ENCODE measurements at regions not wholly inside any gene's neighbourhood (a gene's known extent, or its start where the extent isn't known, plus 50 kb on each side); places are given as distances from the start of the nearest gene placed in this dataset.
"Not testable (repeated sequence)": the region's sequence is repeated elsewhere in the genome, so short reads cannot be mapped to it uniquely, and the experiment has no call there.

DNA sequence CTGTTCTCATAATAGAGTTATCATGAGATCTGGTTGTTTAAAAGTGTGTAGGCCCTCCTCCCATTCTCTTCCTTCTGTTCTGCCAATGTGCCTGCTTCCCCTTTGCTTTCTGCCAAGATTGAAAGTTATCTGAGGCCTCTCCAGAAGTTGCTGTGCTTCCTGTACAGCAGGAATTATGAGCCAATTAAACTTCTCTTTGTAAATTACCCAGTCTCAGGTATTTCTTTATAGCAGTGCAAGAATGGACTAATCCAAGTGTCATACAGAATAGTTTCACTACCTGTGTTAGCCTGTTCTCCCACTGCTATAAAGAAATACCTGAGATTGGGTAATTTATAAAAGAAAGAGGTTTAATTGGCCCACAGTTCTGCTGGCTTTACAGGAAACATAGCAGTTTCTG lies 100.0 kb downstream of the CD24 start:
- H3K36me3 Mint-ChIP-seq, result peaks cover 0 to 5% of the 10 kb centered on the region in 2 donors
- H3K9me3 Mint-ChIP-seq, result peaks cover 8 to 10% of the 10 kb centered on the region in 2 donors
- DNase-seq (no peak), ATAC-seq (replicated peaks) (no peak)
- no peaks in the 10 kb centered on the region for H3K4me1 Mint-ChIP-seq
- no peaks in the 10 kb centered on the region for H3K27me3 Mint-ChIP-seq
- H3K27ac Mint-ChIP-seq, result no peak overlapping the region
- no peak overlapping the region for H3K4me3 Mint-ChIP-seq

- Mint-ChIP-seq H3K9me3 (peaks cover 14 to 16% of the 10 kb centered on the region in 2 donors), H3K4me1 (no peaks in the 10 kb centered on the region), H3K27ac (no peak overlapping the region), H3K27me3 (no peaks in the 10 kb centered on the region), H3K36me3 (peaks cover 0 to 4% of the 10 kb centered on the region in 2 donors), H3K4me3 (no peak overlapping the region)
- DNase-seq (no peak), ATAC-seq (replicated peaks) (no peak)
These were observed 102.5 kb downstream of the CD24 start for GRCh38 chr6:106872049-106872448.

DNA sequence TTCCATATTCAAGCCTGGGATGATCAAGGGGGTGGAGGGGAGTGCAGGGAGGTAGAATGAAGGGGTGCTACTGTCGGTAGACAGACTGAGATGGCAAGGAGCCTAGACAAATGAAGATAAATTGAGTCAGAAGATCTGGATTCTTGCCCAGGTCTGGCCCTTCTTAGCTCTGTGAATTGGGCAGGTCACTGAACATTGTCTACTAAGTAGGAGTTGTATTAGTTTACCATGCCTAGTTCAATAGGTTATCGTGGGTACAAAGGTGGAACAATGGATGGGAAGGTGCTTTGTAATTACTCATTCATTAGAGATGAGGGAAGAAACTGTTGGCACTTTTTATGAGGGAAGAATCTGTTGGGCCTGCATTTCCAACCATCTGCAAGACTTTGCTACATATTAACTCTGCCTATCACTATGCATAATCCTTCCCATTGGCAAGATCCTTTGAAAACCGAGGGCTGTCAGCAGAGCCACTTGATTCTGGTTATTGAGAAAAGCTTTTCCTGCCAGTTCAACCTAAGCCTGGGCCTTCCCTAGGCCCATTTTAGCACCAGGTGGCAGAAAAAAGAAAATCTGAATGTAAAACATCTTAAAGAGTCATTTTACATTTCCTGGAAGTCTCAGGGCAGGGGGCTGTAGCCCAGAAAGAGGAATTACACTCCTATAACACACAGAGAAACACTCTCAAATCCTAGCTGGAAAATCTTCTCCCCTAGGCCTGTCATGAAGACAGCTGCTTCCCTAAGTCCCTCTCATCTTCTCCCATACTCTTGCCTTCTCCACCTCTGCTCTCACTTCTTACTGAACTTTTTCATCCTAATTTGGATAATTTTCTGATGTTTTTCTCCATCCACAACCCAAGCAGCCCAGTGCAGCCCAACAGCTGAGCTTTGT lies 103.5 kb downstream of the CD24 start:
- Mint-ChIP-seq H3K4me1 (no peaks in the 10 kb centered on the region), H3K27me3 (no peaks in the 10 kb centered on the region), H3K9me3 (peaks cover 9 to 12% of the 10 kb centered on the region in 2 donors), H3K36me3 (no peaks in the 10 kb centered on the region), H3K4me3 (no peak overlapping the region), H3K27ac (no peak overlapping the region)
- no peak for ATAC-seq (replicated peaks)
- DNase-seq, result no peak

DNA sequence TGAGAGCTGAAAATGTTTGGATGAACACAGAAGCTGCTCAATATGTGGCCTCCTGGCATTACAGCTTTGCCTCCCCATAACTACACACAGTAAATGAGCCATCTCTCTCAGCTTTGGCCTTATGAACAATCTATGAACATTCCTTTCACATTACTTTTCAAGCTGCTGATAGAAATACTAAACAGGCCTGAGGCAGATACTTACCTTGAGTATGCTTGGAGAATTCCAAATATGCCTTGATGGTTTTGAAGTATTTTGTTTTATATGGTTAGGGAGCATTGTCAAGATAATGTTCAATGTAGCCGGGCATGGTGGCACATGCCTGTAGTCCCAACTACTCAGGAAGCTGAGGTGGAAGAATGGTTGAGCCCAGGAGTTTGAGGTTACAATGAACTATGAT lies 104.5 kb downstream of the CD24 start:
- no peak for ATAC-seq (replicated peaks)

GRCh38 chr6:106869203-106869602 lies 105.3 kb downstream of the CD24 start:
- DNase-seq (no peak), ATAC-seq (replicated peaks) (no peak)
- no peaks in the 10 kb centered on the region for H3K27me3 Mint-ChIP-seq
- H3K4me3 Mint-ChIP-seq, result no peak overlapping the region
- no peaks in the 10 kb centered on the region for H3K4me1 Mint-ChIP-seq
- peaks cover 9% of the 10 kb centered on the region in 2 donors for H3K9me3 Mint-ChIP-seq
- H3K27ac Mint-ChIP-seq, result no peak overlapping the region
- no peaks in the 10 kb centered on the region for H3K36me3 Mint-ChIP-seq

More for the DNA sequence above, 104.5 kb downstream of the CD24 start:
- H3K4me1 Mint-ChIP-seq, result no peaks in the 10 kb centered on the region
- H3K36me3 Mint-ChIP-seq, result no peaks in the 10 kb centered on the region
- no peak overlapping the region for H3K27ac Mint-ChIP-seq
- no peak overlapping the region for H3K4me3 Mint-ChIP-seq
- H3K9me3 Mint-ChIP-seq, result peaks cover 9% of the 10 kb centered on the region in 2 donors
- DNase-seq, result no peak
- H3K27me3 Mint-ChIP-seq, result no peaks in the 10 kb centered on the region

GRCh38 chr6:106866875-106867658 lies 107.5 kb downstream of the CD24 start:
- no peaks in the 10 kb centered on the region for H3K27me3 Mint-ChIP-seq

GRCh38 chr6:106862858-106863257 lies 111.7 kb downstream of the CD24 start:
- Mint-ChIP-seq H3K4me1 (peaks cover 0 to 1% of the 10 kb centered on the region in 2 donors), H3K4me3 (no peak overlapping the region), H3K27ac (no peak overlapping the region), H3K27me3 (no peaks in the 10 kb centered on the region), H3K9me3 (peaks cover 11 to 16% of the 10 kb centered on the region in 2 donors), H3K36me3 (peaks cover 6 to 7% of the 10 kb centered on the region in 2 donors)
- no peak for ATAC-seq (replicated peaks)
- DNase-seq, result no peak

More at GRCh38 chr6:106866875-106867658, 107.5 kb downstream of the CD24 start:
- no peaks in the 10 kb centered on the region for H3K4me1 Mint-ChIP-seq
- no peak overlapping the region for H3K27ac Mint-ChIP-seq
- ATAC-seq (replicated peaks) (no peak), DNase-seq (no peak)
- H3K9me3 Mint-ChIP-seq, result peaks cover 12 to 14% of the 10 kb centered on the region in 2 donors
- peaks cover 3 to 7% of the 10 kb centered on the region in 2 donors for H3K36me3 Mint-ChIP-seq
- no peak overlapping the region for H3K4me3 Mint-ChIP-seq

GRCh38 chr6:106860940-106861339 lies 113.6 kb downstream of the CD24 start:
- Mint-ChIP-seq H3K9me3 (peaks cover 10 to 16% of the 10 kb centered on the region in 2 donors), H3K27ac (no peak overlapping the region), H3K4me3 (no peak overlapping the region), H3K36me3 (peaks cover 6 to 7% of the 10 kb centered on the region in 2 donors), H3K4me1 (peaks cover 0 to 8% of the 10 kb centered on the region in 2 donors), H3K27me3 (no peaks in the 10 kb centered on the region)
- no peak for ATAC-seq (replicated peaks)
- no peak for DNase-seq

- Mint-ChIP-seq H3K9me3 (peaks cover 11 to 16% of the 10 kb centered on the region in 2 donors), H3K27me3 (no peaks in the 10 kb centered on the region), H3K4me1 (peaks cover 0 to 8% of the 10 kb centered on the region in 2 donors), H3K4me3 (no peak overlapping the region), H3K36me3 (peaks cover 6 to 7% of the 10 kb centered on the region in 2 donors), H3K27ac (no peak overlapping the region)
- DNase-seq, result no peak
- no peak for ATAC-seq (replicated peaks)
These were observed 115.9 kb downstream of the CD24 start for GRCh38 chr6:106858653-106859092.

GRCh38 chr6:106857771-106858652 lies 116.5 kb downstream of the CD24 start:
- DNase-seq, result no peak
- no peak overlapping the region for H3K27ac Mint-ChIP-seq
- peaks cover 11 to 16% of the 10 kb centered on the region in 2 donors for H3K9me3 Mint-ChIP-seq
- no peak overlapping the region for H3K4me3 Mint-ChIP-seq
- ATAC-seq (replicated peaks), result no peak
- peaks cover 6 to 7% of the 10 kb centered on the region in 2 donors for H3K36me3 Mint-ChIP-seq
- no peaks in the 10 kb centered on the region for H3K27me3 Mint-ChIP-seq
- peaks cover 0 to 8% of the 10 kb centered on the region in 2 donors for H3K4me1 Mint-ChIP-seq

- not testable (repeated sequence) for H3K27ac Mint-ChIP-seq; DNase-seq; H3K36me3 Mint-ChIP-seq; H3K4me1 Mint-ChIP-seq; ATAC-seq (replicated peaks); H3K4me3 Mint-ChIP-seq; H3K27me3 Mint-ChIP-seq
- H3K9me3 Mint-ChIP-seq, result peaks cover 13 to 15% of the 10 kb centered on the region in 2 donors
These were observed 117.2 kb downstream of the CD24 start for GRCh38 chr6:106857310-106857709.

- ATAC-seq (replicated peaks) (no peak), DNase-seq (no peak)
- H3K36me3 Mint-ChIP-seq, result peaks cover 4 to 5% of the 10 kb centered on the region in 2 donors
- no peaks in the 10 kb centered on the region for H3K27me3 Mint-ChIP-seq
- H3K4me1 Mint-ChIP-seq, result peaks cover 0 to 8% of the 10 kb centered on the region in 2 donors
- no peak overlapping the region for H3K27ac Mint-ChIP-seq
- peaks cover 13 to 15% of the 10 kb centered on the region in 2 donors for H3K9me3 Mint-ChIP-seq
- H3K4me3 Mint-ChIP-seq, result no peak overlapping the region
These were observed 118.2 kb downstream of the CD24 start for GRCh38 chr6:106856227-106856874.

GRCh38 chr6:106855117-106855516 lies 119.4 kb downstream of the CD24 start:
- ATAC-seq (replicated peaks) (no peak), DNase-seq (no peak)
- H3K4me1 Mint-ChIP-seq, result peaks cover 0 to 9% of the 10 kb centered on the region in 2 donors
- H3K27ac Mint-ChIP-seq, result no peak overlapping the region
- peaks cover 8 to 9% of the 10 kb centered on the region in 2 donors for H3K9me3 Mint-ChIP-seq
- H3K36me3 Mint-ChIP-seq, result peaks cover 4 to 5% of the 10 kb centered on the region in 2 donors
- no peak overlapping the region for H3K4me3 Mint-ChIP-seq
- no peaks in the 10 kb centered on the region for H3K27me3 Mint-ChIP-seq
